ENCODE measurements at regions not wholly inside any gene's neighbourhood (a gene's known extent, or its start where the extent isn't known, plus 50 kb on each side); places are given as distances from the start of the nearest gene placed in this dataset.

DNA sequence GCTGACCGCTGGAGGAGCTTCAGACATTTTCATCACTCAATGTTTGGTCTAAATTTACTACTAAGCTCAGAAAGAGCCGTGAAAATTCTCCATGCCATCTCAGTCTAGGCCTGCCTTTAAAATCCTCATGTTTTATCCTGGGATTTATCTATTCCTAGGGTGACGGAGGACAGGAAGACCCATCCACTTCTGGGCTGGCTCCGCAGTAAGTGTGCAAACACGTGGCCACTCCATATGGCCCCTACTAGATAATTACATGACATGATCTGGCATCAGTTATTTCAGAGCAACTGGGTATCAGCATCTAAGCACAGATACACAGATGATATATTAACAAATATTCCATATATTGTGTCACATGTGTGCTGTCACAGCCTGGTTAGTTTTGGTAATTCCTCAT is 77.8 kb upstream of the HS3ST4 start:
- no TSS peak for BruUV-seq (replicated peaks)
- no peaks in the 10 kb centered on the region for H3K9me3 Mint-ChIP-seq (ENCODE audit: unreplicated experiment)
- H3K27me3 ChIP-seq (replicated peaks; ENCODE audit: control insufficient read depth, insufficient read depth, low read length), result no peaks in the 10 kb centered on the region

DNA sequence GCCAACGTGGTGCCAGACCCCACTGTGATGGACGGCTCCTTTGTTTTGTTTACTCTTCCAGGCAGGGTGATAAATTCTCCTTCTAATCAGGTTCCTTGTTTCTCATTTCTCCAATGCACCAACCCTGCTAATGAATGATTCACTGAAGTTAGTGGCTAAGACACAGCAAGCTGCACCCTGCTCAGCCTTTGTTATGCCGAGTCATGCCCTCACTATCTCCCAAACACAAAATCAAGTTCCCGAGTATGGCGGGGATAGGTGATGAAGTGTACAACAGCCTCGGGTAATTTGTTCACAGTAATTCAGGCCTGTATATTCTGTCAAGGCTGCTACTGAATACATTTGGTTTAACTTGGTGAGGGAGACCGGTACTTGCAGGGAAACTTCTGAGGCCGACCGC is 83.8 kb upstream of the HS3ST4 start:
- intact Hi-C loops (cut with micrococcal nuclease; ENCODE audit: unreplicated experiment), result no loop called here
- POLR2A ChIA-PET, result no interaction called here
- no peaks in the 10 kb centered on the region for H3K4me1 ChIP-seq
- no peaks in the 10 kb centered on the region for H3K27me3 ChIP-seq (replicated peaks; ENCODE audit: control insufficient read depth, insufficient read depth, low read length)
- no peaks in the 10 kb centered on the region for H3K9me3 Mint-ChIP-seq (ENCODE audit: unreplicated experiment)
- CTCF ChIA-PET, result no interaction called here
- no TSS peak for BruUV-seq (replicated peaks)
- no peak overlapping the region for H3K4me3 Mint-ChIP-seq (ENCODE audit: unreplicated experiment)
- H3K4me1 Mint-ChIP-seq (ENCODE audit: low read depth, unreplicated experiment), result no peaks in the 10 kb centered on the region
- no peak overlapping the region for H3K27ac Mint-ChIP-seq (ENCODE audit: unreplicated experiment)
- H3K36me3 Mint-ChIP-seq (ENCODE audit: insufficient read depth, unreplicated experiment), result no peaks in the 10 kb centered on the region
- H3K36me3 ChIP-seq (ENCODE audit: control insufficient read depth, insufficient read depth, low read length), result no peaks in the 10 kb centered on the region
- H3K9me3 ChIP-seq, result no peaks in the 10 kb centered on the region
- TF ChIP-seq, protein P1, sequence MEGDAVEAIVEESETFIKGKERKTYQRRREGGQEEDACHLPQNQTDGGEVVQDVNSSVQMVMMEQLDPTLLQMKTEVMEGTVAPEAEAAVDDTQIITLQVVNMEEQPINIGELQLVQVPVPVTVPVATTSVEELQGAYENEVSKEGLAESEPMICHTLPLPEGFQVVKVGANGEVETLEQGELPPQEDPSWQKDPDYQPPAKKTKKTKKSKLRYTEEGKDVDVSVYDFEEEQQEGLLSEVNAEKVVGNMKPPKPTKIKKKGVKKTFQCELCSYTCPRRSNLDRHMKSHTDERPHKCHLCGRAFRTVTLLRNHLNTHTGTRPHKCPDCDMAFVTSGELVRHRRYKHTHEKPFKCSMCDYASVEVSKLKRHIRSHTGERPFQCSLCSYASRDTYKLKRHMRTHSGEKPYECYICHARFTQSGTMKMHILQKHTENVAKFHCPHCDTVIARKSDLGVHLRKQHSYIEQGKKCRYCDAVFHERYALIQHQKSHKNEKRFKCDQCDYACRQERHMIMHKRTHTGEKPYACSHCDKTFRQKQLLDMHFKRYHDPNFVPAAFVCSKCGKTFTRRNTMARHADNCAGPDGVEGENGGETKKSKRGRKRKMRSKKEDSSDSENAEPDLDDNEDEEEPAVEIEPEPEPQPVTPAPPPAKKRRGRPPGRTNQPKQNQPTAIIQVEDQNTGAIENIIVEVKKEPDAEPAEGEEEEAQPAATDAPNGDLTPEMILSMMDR (IDR thresholded peaks at IDR 0.05; ENCODE audit: insufficient read depth in 1 of 2, low read depth in 1 of 2, low read length in 1 of 2, severe bottlenecking in 1 of 2, unreplicated experiment in 1 of 2), result no peak
- no peaks in the 10 kb centered on the region for H3K27me3 Mint-ChIP-seq (ENCODE audit: insufficient read depth, unreplicated experiment)
- no peak overlapping the region for H3K4me3 ChIP-seq (ENCODE audit: low read depth, low read length)
- DNase-seq, result no peak

More for the DNA sequence above, 77.8 kb upstream of the HS3ST4 start:
- H3K4me1 ChIP-seq, result no peaks in the 10 kb centered on the region
- no peak overlapping the region for H3K27ac Mint-ChIP-seq (ENCODE audit: unreplicated experiment)
- H3K4me1 Mint-ChIP-seq (ENCODE audit: low read depth, unreplicated experiment), result no peaks in the 10 kb centered on the region
- CTCF ChIA-PET, result interaction anchor here (0.5 kb wide), 1 partner anchor 705 kb away, joined by 3 read pairs; no protein-coding TSS in a partner anchor
- no peak overlapping the region for H3K4me3 Mint-ChIP-seq (ENCODE audit: unreplicated experiment)
- H3K27me3 Mint-ChIP-seq (ENCODE audit: insufficient read depth, unreplicated experiment), result peaks cover 4% of the 10 kb centered on the region
- intact Hi-C loops (cut with micrococcal nuclease; ENCODE audit: unreplicated experiment), result no loop called here
- H3K4me3 ChIP-seq (ENCODE audit: low read depth, low read length), result no peak overlapping the region
- DNase-seq, result no peak
- TF ChIP-seq, protein P1 (IDR thresholded peaks at IDR 0.05; ENCODE audit: insufficient read depth in 1 of 2, low read depth in 1 of 2, low read length in 1 of 2, severe bottlenecking in 1 of 2, unreplicated experiment in 1 of 2), result no peak
- H3K9me3 ChIP-seq, result no peaks in the 10 kb centered on the region
- no peaks in the 10 kb centered on the region for H3K36me3 ChIP-seq (ENCODE audit: control insufficient read depth, insufficient read depth, low read length)
- H3K36me3 Mint-ChIP-seq (ENCODE audit: insufficient read depth, unreplicated experiment), result no peaks in the 10 kb centered on the region
- POLR2A ChIA-PET, result no interaction called here

DNA sequence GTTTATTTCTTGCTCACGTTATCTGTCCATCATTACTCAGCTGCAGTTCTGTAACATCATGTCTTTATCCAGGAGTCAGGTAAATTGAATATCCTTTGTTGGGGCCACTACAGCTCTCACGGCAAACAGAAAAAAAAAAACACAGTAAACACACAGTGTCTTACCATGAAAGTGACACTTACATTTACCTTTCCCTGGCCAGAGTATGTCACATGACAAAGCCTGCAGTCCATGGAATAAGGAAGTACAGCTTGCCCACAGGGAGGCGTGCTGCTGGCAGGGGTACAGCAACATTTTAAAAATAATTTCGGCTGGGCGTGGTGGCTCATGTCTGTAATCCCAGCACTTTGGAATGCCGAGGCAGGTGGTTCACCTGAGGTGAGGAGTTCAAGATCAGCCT is 85.7 kb upstream of the HS3ST4 start:
- H3K9me3 Mint-ChIP-seq (ENCODE audit: unreplicated experiment), result no peaks in the 10 kb centered on the region
- CTCF ChIA-PET, result no interaction called here
- no peak overlapping the region for H3K27ac Mint-ChIP-seq (ENCODE audit: unreplicated experiment)

More for the DNA sequence above, 85.7 kb upstream of the HS3ST4 start:
- Histone ChIP-seq H3K36me3 (ENCODE audit: control insufficient read depth, insufficient read depth, low read length) (no peaks in the 10 kb centered on the region), H3K4me3 (ENCODE audit: low read depth, low read length) (no peak overlapping the region), H3K9me3 (no peaks in the 10 kb centered on the region), H3K27me3 (replicated peaks; ENCODE audit: control insufficient read depth, insufficient read depth, low read length) (no peaks in the 10 kb centered on the region), H3K4me1 (no peaks in the 10 kb centered on the region)
- TF ChIP-seq, protein P1 (IDR thresholded peaks at IDR 0.05; ENCODE audit: insufficient read depth in 1 of 2, low read depth in 1 of 2, low read length in 1 of 2, severe bottlenecking in 1 of 2, unreplicated experiment in 1 of 2), result no peak
- no peak for DNase-seq
- POLR2A ChIA-PET, result no interaction called here
- Mint-ChIP-seq H3K4me3 (ENCODE audit: unreplicated experiment) (no peak overlapping the region), H3K27me3 (ENCODE audit: insufficient read depth, unreplicated experiment) (no peaks in the 10 kb centered on the region), H3K36me3 (ENCODE audit: insufficient read depth, unreplicated experiment) (no peaks in the 10 kb centered on the region), H3K4me1 (ENCODE audit: low read depth, unreplicated experiment) (no peaks in the 10 kb centered on the region)
- BruUV-seq (replicated peaks), result no TSS peak
- intact Hi-C loops (cut with micrococcal nuclease; ENCODE audit: unreplicated experiment), result no loop called here

All from Caco-2 (cell line).